EL (cell line): ENCODE measurements at regions not wholly inside any gene's neighbourhood (a gene's known extent, or its start where the extent isn't known, plus 50 kb on each side); places are given as distances from the start of the nearest gene placed in this dataset.

Experiments
- DNase-seq: peaks from one replicate; pipeline ENCODE4 v3.0.0-alpha.2; 2016

- DNase-seq, result no peak
These were observed 420.6 kb downstream of the TDRD15 start for GRCh38 chr2:21544392-21544791.

- no peak for DNase-seq
These were observed 429.2 kb downstream of the TDRD15 start for GRCh38 chr2:21552981-21553380.

DNA sequence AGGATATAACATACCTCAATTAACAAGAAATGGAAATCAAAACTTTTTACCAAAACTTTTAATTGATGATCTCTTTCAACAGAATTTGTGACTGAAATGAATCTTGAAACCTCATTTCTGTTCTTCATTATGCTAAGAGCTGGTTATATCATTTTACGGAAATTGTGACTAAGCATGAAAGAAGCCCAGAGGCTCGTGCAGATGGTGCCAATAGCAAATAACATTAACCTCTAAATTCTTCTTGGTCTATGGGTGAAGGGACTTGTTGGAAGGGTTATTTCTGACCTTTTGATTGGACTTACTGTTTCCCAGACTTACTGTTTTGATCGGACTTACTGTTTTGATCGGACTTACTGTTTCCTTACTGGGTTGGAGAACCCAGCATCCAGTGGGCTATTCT lies 435.6 kb downstream of the TDRD15 start:
- peak; percentile 46 for DNase-seq

DNA sequence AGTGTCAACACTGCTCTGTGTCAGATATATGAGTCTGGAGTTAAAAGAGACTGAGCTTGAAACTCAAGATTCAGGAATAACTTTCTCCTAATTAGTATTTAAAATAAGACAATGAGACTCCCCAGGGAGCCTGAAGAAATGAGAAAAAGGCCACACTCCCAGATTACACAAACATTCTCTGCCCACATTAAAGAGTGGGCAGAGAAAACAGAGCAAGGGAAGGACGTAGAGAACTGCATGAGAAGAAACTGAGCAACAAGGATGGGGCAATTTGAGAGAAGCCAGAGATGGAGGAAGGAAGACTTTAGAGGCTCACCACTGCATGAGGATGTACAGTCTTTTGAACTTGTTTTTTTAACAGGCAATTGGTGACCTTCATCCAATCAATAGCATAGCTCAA lies 438.2 kb downstream of the TDRD15 start:
- no peak for DNase-seq

DNA sequence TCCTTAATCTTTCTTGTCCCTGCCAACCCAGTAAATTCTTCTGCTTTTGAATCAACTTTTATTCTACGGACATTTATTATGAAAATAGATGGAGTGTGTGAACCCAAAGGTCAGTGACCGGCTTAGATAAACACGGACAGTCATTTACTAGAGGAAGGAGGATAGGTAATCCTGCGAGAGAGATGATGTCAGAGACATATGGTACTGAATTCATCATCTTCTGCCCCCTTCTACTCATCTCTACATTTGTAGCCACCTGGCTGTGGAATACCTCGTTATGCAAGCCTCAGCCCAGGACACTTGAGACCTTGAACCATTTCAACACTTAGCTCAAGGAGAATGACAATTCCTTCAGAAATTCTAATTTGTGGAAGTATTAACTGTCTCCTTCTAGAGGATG lies 443.6 kb downstream of the TDRD15 start:
- no peak for DNase-seq

DNA sequence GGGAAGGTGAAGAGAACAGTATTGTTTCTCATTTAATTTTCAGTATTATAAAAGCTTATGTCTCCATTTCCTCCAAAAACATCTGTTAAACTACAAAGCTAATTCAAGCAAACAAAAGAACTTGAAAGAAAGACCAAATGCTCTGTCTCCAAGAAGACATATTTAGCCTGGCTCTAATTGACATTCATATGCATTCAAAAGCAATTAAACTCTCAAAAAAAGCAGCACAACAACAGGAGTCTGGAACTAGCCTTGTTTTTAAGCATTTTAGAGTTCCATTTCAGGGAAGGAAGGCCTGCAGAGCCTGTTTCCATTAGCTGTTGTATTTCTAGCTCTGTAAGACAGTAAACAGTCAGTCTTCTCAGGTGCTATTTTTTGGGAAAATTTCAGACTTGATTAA lies 447.9 kb downstream of the TDRD15 start:
- DNase-seq, result no peak

DNA sequence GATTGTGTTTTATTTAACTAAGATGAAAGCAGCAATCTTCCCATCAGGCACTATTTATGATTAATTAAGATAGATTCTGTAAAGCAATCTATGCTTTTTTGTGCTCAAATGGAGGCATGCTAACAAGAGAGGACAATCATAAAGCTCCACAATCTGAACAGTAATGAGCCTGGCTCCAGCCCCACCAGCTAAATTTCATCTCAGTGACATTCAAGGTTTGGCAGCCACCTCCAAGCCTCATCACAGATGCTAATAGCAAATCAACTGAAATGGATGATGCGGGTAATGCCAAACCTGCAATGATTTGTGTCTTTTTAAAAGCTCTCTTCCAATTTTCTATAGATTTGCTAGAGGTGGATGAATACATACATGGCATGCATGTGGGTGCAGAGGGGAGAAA lies 456.6 kb downstream of the TDRD15 start:
- DNase-seq, result no peak

- no peak for DNase-seq
These were observed 462.1 kb downstream of the TDRD15 start for GRCh38 chr2:21585881-21586280.

GRCh38 chr2:21590026-21590690 lies 466.4 kb downstream of the TDRD15 start:
- DNase-seq, result no peak

- DNase-seq, result no peak
These were observed 468.2 kb downstream of the TDRD15 start for GRCh38 chr2:21591926-21592325.

- DNase-seq, result peak; percentile 11
These were observed 475.6 kb downstream of the TDRD15 start for GRCh38 chr2:21599417-21599816.

DNA sequence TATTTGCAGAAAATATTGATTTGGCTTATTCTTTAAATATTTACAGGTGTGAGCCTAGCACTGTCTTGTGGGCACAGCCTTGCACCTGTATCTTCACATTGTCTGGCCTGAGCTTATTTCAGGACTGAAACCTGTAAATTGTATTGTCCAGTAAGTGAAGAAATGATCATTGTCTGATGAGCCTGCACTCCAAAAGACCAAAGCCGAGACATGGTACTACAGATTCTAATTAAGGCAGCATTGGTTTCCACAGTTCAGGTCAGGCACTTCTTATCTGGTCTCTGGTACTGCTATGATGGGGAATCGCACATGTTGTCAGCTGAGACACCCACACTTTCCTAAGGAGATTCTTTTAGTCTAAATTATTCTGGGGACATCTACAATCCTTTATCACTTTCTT lies 479.0 kb downstream of the TDRD15 start:
- DNase-seq, result no peak

DNA sequence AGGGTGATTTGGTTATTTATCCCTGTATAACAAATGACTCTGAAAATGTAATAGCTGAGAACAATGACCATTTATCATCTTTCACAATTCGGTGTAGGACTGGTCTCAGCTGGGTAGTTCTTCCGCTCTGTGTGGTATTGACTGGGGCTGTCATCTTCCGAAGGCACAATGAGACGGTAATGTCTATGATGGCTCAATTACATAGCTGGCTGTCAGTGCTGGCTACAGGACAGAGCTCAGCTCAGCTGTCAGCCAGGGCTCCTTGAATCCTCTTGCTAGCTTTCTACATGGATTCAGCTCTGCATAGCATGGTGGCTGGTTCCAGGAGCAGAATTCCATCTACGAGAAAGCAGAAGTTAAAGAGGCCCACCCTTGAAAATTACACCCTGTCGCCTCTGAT lies 483.8 kb downstream of the TDRD15 start:
- DNase-seq, result no peak

- no peak for DNase-seq
These were observed 486.5 kb downstream of the TDRD15 start for GRCh38 chr2:21610304-21610703.

DNA sequence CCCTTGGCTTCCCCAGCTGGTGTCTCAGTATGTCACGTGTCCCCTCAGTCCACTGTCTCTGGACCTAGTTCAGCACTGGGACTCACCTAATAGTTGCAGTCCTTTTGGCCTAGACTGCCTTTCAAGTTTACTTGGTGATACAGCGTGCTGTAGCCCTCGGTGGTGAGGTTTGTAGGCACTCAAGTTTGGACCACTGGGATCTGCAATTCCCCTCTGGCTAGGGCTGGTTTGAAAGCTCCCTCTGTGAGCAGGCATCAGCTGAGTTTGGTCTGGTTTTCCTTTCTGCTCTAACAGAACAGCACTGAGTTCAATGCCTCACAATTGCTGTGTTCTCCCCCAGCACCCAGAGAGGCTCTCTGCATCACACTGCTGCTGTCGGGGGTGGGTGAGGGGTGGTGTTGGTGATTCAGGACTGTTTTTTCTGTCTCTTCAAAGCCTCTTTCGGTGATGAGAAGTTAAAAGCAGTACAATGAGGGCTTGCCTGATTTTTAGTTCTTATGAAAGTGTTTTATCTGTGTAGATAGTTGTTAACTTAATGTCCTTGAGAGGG lies 494.2 kb downstream of the TDRD15 start:
- no peak for DNase-seq

DNA sequence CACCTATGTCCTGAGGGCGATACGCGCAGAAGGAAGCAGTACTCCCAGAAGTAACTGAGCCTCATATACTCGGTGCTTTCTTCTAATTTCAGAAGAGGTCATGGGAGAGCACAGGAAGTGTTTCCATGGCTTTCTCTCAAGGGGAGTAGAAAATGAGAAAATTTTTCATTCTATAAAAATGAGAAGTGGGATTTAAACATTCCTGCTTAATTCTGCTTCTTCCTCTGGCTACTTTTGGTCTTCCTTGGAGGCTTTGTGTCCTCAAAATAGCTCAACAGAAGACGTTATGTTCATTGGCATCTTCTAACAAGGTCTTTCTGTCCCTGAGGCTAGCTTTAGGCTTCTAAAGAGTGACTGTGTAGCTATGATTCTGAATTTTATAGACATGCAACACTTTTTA lies 497.0 kb downstream of the TDRD15 start:
- DNase-seq, result no peak

DNA sequence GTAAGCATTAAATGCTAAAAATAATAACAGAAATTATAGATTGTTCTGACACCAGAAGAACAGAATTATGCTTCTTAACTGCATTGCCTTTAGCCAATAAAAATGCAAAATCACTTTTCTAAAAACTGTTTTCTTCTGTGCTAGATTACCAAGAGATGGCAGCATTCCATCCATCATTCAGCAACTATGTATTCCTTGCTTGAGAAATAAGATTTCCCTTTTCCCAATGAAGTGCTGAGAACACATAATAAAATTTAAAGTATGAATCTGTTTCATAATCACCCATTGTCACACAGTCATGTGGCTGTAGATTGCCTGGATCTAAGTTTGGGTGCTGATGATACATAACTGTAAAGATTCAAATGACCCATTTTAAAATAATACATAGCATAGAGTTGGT lies 504.2 kb downstream of the TDRD15 start:
- DNase-seq, result peak; percentile 44

DNA sequence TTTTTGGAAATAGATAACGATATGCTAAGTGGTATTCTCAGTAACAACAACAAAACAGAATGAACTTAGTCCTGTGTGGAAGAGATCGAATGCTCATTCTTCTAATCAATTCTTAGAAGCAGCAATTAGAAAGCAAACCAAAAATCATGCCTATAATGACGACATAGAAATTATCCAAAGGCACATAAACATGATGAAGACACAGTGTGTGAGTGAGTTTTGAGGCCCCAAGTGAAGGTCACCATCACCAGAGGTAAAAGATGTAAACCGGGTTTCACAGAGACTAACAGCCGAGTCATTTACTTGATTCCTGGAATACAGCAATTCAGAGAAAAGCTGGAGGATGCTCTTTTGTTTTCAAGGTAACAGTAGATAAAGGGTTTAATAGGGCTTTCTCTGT lies 509.2 kb downstream of the TDRD15 start:
- DNase-seq, result no peak

- DNase-seq, result no peak
These were observed 509.7 kb downstream of the TDRD15 start for GRCh38 chr2:21633466-21633865.

- DNase-seq, result no peak
These were observed 510.1 kb downstream of the TDRD15 start for GRCh38 chr2:21633911-21634310.

GRCh38 chr2:21640046-21640445 lies 516.3 kb downstream of the TDRD15 start:
- no peak for DNase-seq

DNA sequence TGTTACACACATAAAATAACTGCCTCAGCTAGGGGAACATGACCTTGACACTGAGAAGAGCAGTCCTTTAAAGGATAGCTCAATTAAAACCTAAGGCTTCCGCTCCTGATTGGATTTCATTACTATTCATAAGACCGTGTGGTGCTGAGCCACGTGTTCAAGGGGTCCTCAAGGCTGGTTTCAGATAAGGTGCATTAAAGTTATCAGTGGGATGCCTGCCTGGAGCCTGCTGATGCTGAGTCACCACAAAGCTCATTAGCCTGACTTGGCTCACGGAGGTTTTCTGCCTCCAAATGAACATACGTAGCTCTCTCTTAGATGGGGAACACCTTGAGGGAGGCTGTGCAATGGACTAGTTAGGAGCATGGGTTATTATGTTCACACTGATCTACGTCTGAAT lies 518.9 kb downstream of the TDRD15 start:
- no peak for DNase-seq

- peak; percentile 58 for DNase-seq
These were observed 519.4 kb downstream of the TDRD15 start for GRCh38 chr2:21643180-21643579.

DNA sequence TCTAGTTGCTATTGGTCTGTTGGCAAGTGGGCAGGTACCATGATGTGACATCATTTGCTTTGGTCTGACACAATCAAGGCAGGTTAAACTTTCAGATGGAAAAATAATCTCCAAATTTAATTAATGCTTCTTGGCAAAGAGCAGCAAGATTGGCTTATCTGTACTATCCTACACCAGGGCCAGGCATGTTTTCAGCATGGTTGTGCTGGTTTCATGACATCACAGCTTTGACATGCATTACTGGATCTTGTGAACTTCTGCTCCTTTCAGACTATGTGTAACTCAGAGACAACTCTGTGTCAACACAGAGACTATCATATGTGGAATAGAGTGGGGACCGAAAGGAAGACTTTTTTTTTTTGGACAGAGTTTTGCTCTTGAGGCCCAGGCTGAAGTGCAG lies 520.5 kb downstream of the TDRD15 start:
- peak; percentile 33 for DNase-seq

- DNase-seq, result no peak
These were observed 522.6 kb downstream of the TDRD15 start for GRCh38 chr2:21646345-21646744.
